ENCODE measurements at regions not wholly inside any gene's neighbourhood (a gene's known extent, or its start where the extent isn't known, plus 50 kb on each side); places are given as distances from the start of the nearest gene placed in this dataset.

DNA sequence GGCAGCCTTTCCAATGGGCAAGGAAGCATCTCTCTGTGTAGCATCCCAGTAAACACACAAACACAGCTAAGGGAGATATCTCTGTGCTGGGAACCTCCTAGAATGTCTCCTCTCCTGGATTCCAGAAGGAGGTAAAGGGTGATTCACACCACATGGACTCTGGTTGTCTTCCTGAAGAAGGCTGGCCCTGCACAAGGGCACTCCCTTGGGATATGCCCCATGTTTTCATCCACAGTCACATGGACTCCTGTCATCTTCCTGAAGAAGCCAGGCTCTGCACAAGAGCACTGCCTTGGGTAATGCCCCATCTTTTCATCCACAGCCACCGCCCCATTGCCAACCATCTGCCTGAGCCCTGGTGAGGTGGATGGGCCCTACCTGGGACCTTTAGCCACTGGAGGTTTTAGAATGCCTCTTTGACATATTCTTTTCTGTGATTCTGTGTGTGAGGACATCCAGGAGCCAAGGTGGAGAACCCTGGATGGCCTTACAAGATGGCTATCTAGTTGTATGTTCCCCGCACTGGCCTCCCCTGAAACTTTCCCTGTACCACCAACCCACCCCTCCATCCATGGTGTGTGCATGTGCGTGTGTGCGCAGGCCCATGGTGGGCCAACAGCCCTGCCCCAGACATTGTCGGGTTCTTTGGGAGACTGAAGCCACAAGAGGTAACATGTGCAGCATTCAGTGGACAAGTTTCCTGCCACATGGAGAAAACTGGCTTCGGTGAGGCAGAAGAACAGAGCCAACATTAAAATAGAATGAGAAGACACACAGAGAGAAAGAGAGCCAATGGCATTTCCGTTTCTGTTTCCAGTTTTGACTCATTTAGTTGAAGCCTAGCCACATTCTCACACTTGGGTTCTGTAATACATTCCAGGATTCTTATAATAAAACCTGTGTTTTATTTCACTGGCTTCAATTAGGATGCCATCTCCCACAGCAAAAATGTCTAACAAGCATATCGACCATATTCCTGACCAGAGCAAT, 110.2 kb upstream of the CST7 start:
- H3K4me1 ChIP-seq (ENCODE audit: low read length): peaks cover 50% of the 10 kb centered on the region
- no peaks in the 10 kb centered on the region for H3K79me2 ChIP-seq (ENCODE audit: low read length)
- H3K4me3 ChIP-seq (ENCODE audit: low read length): no peak overlapping the region
- no peaks in the 10 kb centered on the region for H3K9me2 ChIP-seq (replicated peaks; ENCODE audit: insufficient read depth, low read length)
- no peaks in the 10 kb centered on the region for H3K9me3 ChIP-seq (replicated peaks; ENCODE audit: insufficient read depth, low read length)
- TF ChIP-seq EZH2 (optimal IDR thresholded peaks at IDR 0.05; ENCODE audit: low read depth, low read length): no peak
- no peak for TF ChIP-seq EZH2phosphoT487 (IDR thresholded peaks at IDR 0.05; ENCODE audit: low read length)
- TF ChIP-seq, protein P1, sequence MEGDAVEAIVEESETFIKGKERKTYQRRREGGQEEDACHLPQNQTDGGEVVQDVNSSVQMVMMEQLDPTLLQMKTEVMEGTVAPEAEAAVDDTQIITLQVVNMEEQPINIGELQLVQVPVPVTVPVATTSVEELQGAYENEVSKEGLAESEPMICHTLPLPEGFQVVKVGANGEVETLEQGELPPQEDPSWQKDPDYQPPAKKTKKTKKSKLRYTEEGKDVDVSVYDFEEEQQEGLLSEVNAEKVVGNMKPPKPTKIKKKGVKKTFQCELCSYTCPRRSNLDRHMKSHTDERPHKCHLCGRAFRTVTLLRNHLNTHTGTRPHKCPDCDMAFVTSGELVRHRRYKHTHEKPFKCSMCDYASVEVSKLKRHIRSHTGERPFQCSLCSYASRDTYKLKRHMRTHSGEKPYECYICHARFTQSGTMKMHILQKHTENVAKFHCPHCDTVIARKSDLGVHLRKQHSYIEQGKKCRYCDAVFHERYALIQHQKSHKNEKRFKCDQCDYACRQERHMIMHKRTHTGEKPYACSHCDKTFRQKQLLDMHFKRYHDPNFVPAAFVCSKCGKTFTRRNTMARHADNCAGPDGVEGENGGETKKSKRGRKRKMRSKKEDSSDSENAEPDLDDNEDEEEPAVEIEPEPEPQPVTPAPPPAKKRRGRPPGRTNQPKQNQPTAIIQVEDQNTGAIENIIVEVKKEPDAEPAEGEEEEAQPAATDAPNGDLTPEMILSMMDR (IDR thresholded peaks at IDR 0.05; ENCODE audit: low read length): no peak
- no peak for DNase-seq
- peak overlapping the region; percentile 13; the same call in 1 of the 2 replicates for H3K4me2 ChIP-seq (ENCODE audit: low read depth, low read length)
- H3K36me3 ChIP-seq (replicated peaks; ENCODE audit: insufficient read depth, low read length): no peaks in the 10 kb centered on the region
- H3K27ac ChIP-seq (ENCODE audit: low read length): peak overlapping the region; percentile 17; the same call in 1 of the 2 replicates
- no peak overlapping the region for H2AFZ ChIP-seq (ENCODE audit: low read length)
- no peak overlapping the region for H3K9ac ChIP-seq (ENCODE audit: low read length)
- no peaks in the 10 kb centered on the region for H4K20me1 ChIP-seq (ENCODE audit: insufficient read depth, low read length)
- H3F3A ChIP-seq (ENCODE audit: insufficient read depth, low read length): peaks cover 29% of the 10 kb centered on the region
- H3K27me3 ChIP-seq (replicated peaks; ENCODE audit: insufficient read depth, low read length): no peaks in the 10 kb centered on the region

DNA sequence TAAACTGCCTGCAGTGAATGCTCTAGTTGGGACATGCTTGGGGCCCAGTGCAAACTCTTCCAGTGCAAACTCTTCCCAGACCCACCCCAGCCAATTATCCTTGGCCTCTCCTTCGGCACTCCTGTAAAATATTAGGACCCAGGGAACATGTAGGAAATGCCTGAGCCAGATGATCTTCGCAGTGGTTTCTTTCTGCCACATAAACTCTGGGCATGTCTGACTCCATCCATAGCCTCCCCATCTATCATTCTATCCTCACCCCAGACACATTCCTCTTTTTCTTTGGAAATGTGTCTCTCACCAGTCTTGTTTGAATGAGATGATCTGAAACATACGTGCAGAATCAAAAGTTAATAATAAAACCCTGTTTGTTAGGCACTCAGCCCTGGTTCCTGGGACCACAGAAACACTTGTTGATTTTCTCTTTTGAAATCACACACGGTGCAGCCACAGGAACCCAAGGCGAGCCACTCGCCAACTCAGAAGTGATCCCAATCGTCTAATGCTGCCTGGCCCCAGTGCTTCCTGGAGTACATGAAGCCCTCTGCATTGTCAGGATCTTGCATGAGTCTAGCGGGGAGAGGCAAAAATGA, 108.9 kb upstream of the CST7 start:
- no peak for DNase-seq
- Histone ChIP-seq H3K4me3 (ENCODE audit: low read length) (no peak overlapping the region), H3K4me1 (ENCODE audit: low read length) (peaks cover 62% of the 10 kb centered on the region), H3K79me2 (ENCODE audit: low read length) (no peaks in the 10 kb centered on the region), H3F3A (ENCODE audit: insufficient read depth, low read length) (peaks cover 29% of the 10 kb centered on the region), H3K9me2 (replicated peaks; ENCODE audit: insufficient read depth, low read length) (no peaks in the 10 kb centered on the region), H3K9ac (ENCODE audit: low read length) (no peak overlapping the region), H3K9me3 (replicated peaks; ENCODE audit: insufficient read depth, low read length) (no peaks in the 10 kb centered on the region), H4K20me1 (ENCODE audit: insufficient read depth, low read length) (no peaks in the 10 kb centered on the region), H3K27me3 (replicated peaks; ENCODE audit: insufficient read depth, low read length) (no peaks in the 10 kb centered on the region), H3K36me3 (replicated peaks; ENCODE audit: insufficient read depth, low read length) (no peaks in the 10 kb centered on the region), H3K27ac (ENCODE audit: low read length) (no peak overlapping the region), H2AFZ (ENCODE audit: low read length) (no peak overlapping the region), H3K4me2 (ENCODE audit: low read depth, low read length) (no peak overlapping the region)
- TF ChIP-seq, protein P1 (IDR thresholded peaks at IDR 0.05; ENCODE audit: low read length): no peak
- no peak for TF ChIP-seq EZH2 (optimal IDR thresholded peaks at IDR 0.05; ENCODE audit: low read depth, low read length)
- no peak for TF ChIP-seq EZH2phosphoT487 (IDR thresholded peaks at IDR 0.05; ENCODE audit: low read length)

DNA sequence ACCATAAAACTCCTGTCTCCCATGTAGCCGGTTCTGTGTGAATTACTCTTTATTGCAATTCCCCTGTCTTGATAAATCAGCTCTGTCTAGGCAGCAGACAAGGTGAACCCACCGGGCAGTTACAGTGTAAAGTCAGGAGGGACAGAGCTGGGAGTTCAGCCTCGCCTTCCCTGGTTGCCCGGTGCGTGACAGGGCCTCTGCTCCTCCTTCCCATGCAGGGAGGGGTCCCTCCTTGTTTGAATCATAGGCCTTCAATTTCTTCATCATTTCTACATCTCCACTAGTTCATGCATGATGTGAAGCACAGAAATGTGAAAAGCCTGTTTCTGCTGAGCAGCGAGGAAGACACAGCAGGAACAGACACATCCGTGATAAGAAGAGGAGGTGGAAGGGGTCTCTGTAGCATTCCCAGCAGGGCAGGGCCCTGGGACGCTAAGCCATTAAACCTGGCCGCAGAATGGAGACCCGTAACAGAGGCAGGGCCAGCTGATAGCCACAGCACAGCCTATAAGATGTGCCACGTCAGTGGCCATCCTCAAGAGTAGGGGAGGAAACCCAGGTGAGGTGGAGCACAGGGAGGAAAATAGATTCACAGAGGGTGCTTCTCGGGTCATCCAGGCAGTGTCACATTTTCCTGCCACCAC, 106.7 kb upstream of the CST7 start:
- no peaks in the 10 kb centered on the region for H3K9me3 ChIP-seq (replicated peaks; ENCODE audit: insufficient read depth, low read length)
- H2AFZ ChIP-seq (ENCODE audit: low read length): peak overlapping the region; percentile 53; the same call in 1 of the 2 replicates
- H3K9ac ChIP-seq (ENCODE audit: low read length): peak overlapping the region; percentile 82
- no peaks in the 10 kb centered on the region for H4K20me1 ChIP-seq (ENCODE audit: insufficient read depth, low read length)
- peaks cover 29% of the 10 kb centered on the region for H3F3A ChIP-seq (ENCODE audit: insufficient read depth, low read length)
- no peaks in the 10 kb centered on the region for H3K79me2 ChIP-seq (ENCODE audit: low read length)
- H3K4me1 ChIP-seq (ENCODE audit: low read length): peaks cover 64% of the 10 kb centered on the region
- H3K9me2 ChIP-seq (replicated peaks; ENCODE audit: insufficient read depth, low read length): no peaks in the 10 kb centered on the region
- H3K27me3 ChIP-seq (replicated peaks; ENCODE audit: insufficient read depth, low read length): no peaks in the 10 kb centered on the region
- peak; percentile 14 for DNase-seq
- H3K4me2 ChIP-seq (ENCODE audit: low read depth, low read length): peak overlapping the region; percentile 89
- peak overlapping the region; percentile 35 for H3K4me3 ChIP-seq (ENCODE audit: low read length)
- H3K36me3 ChIP-seq (replicated peaks; ENCODE audit: insufficient read depth, low read length): no peaks in the 10 kb centered on the region
- peak overlapping the region; percentile 98 for H3K27ac ChIP-seq (ENCODE audit: low read length)
- TF ChIP-seq EZH2phosphoT487 (IDR thresholded peaks at IDR 0.05; ENCODE audit: low read length): no peak
- TF ChIP-seq EZH2 (optimal IDR thresholded peaks at IDR 0.05; ENCODE audit: low read depth, low read length): no peak
- TF ChIP-seq, protein P1 (IDR thresholded peaks at IDR 0.05; ENCODE audit: low read length): no peak
